Omental fat pad (tissue), 3 donors: ENCODE measurements at regions not wholly inside any gene's neighbourhood (a gene's known extent, or its start where the extent isn't known, plus 50 kb on each side); places are given as distances from the start of the nearest gene placed in this dataset.

ENCODE experiments used
- ATAC-seq: fragments of 150-250 bp; one replicate; pipeline ENCODE4 v1.9.1; 2016; ENCODE audit warnings: mild to moderate bottlenecking, moderate library complexity; ENCODE audit not compliant: low FRiP score
- DNase-seq: peaks from one replicate; pipeline ENCODE4 v3.0.0-alpha.2; 2019; ENCODE audit warnings: low spot score
- TF ChIP-seq, protein P1 (sequence below), 3 donors: fragments of 450-650 bp; IDR thresholded peaks; one replicate each; pipeline ENCODE4 v1.5.1; 2016 to 2017; ENCODE audit warnings: antibody characterized with exemption in 3 of 3, mild to moderate bottlenecking in 3 of 3, moderate library complexity in 2 of 3

GRCh38 chr4:152239216-152239615 is 296.7 kb downstream of the FBXW7 start:
- TF ChIP-seq, protein P1, sequence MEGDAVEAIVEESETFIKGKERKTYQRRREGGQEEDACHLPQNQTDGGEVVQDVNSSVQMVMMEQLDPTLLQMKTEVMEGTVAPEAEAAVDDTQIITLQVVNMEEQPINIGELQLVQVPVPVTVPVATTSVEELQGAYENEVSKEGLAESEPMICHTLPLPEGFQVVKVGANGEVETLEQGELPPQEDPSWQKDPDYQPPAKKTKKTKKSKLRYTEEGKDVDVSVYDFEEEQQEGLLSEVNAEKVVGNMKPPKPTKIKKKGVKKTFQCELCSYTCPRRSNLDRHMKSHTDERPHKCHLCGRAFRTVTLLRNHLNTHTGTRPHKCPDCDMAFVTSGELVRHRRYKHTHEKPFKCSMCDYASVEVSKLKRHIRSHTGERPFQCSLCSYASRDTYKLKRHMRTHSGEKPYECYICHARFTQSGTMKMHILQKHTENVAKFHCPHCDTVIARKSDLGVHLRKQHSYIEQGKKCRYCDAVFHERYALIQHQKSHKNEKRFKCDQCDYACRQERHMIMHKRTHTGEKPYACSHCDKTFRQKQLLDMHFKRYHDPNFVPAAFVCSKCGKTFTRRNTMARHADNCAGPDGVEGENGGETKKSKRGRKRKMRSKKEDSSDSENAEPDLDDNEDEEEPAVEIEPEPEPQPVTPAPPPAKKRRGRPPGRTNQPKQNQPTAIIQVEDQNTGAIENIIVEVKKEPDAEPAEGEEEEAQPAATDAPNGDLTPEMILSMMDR (IDR thresholded peaks at IDR 0.05), result no peak
- ATAC-seq (no peak), DNase-seq (no peak)

- TF ChIP-seq, protein P1 (IDR thresholded peaks at IDR 0.05), result no peak
- DNase-seq, result no peak
- no peak for ATAC-seq
Observed at GRCh38 chr4:152236519-152237056, 299.3 kb downstream of the FBXW7 start.

DNA sequence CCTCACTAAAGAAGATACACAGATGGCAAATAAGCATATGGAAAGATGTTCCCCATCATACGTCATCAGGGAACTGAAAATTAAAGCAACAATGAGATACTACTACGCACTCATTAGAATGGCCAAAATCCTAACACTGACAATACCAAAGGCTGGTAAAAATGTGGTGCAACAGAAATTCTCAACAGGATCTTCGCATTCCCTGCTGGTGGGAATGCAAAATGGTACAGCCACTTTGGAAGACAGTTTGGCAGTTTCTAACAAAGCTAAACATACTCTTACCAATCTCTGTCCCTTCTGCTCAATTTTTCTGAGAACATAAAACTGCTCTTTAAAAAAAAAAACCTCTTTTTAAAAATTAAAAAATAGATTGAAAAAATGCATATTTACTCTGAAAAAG is 300.2 kb downstream of the FBXW7 start:
- DNase-seq (no peak), ATAC-seq (no peak)
- TF ChIP-seq, protein P1 (IDR thresholded peaks at IDR 0.05), result no peak

GRCh38 chr4:152234571-152234970 is 301.3 kb downstream of the FBXW7 start:
- TF ChIP-seq, protein P1 (IDR thresholded peaks at IDR 0.05), result no peak
- DNase-seq (no peak), ATAC-seq (no peak)

GRCh38 chr4:152232271-152232670 is 303.6 kb downstream of the FBXW7 start:
- TF ChIP-seq, protein P1 (IDR thresholded peaks at IDR 0.05), result no peak
- no peak for ATAC-seq
- DNase-seq, result no peak

DNA sequence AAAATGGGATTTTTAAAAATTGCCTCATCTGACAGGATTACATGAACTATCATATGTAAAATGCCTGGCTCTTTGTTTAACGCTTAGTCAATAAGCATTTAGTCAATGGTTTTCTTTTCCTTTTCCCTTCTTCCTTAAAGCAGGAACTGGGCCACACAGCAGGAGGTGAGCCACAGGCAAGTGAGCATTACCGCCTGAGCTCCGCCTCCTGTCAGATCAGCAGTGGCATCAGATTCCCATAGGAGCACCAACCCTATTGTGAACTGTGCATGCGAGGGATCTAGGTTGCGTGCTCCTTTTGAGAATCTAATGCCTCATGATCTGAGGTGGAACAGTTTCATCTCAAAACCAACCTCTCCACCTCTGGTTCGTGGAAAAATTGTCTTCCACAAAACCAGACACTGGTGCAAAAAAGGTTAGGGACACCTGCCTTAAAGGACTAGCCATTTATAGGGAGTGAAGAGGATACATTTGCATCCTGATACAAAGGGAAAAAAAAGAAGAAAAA is 306.1 kb downstream of the FBXW7 start:
- TF ChIP-seq, protein P1 (IDR thresholded peaks at IDR 0.05), result no peak
- DNase-seq (no peak), ATAC-seq (no peak)

DNA sequence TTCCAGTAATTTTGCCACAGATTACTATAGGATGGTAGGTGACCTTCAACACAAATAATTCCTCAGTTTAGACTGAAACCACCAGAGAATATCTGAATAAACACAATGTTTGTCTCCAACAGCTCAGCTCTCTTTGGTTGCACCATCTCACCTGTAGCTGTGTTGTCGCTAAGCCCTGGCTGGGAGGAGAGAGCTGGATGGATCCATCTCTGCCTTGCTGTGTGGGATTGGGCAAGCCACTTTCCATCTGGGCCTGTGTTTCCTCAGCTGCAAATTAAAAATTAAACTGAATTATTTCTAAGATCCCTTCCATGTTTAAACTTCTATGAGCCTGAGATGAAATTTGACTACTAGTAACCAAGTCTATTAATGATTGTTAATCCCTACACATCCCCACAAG is 310.2 kb downstream of the FBXW7 start:
- DNase-seq, result no peak
- TF ChIP-seq, protein P1 (IDR thresholded peaks at IDR 0.05), result no peak
- no peak for ATAC-seq
